Panc1 (cell line): ENCODE measurements at regions not wholly inside any gene's neighbourhood (a gene's known extent, or its start where the extent isn't known, plus 50 kb on each side); places are given as distances from the start of the nearest gene placed in this dataset.

Experiments used
- CTCF ChIP-seq: fragments of 450-650 bp; IDR thresholded peaks from 2 replicates; pipeline ENCODE4 v1.5.1; 2017; ENCODE audit warnings: mild to moderate bottlenecking
- POLR2AphosphoS5 ChIP-seq: IDR thresholded peaks from 2 replicates; pipeline ENCODE4 v1.6.1; 2012; ENCODE audit warnings: mild to moderate bottlenecking, low read depth, low read length, moderate library complexity
- REST ChIP-seq, 2 experiments: IDR thresholded peaks; 2 replicates each; pipeline ENCODE4 v1.6.1; 2011 to 2012; ENCODE audit warnings: low read depth in 2 of 2, control low read depth in 1 of 2, low read length in 1 of 2, mild to moderate bottlenecking in 1 of 2, moderate library complexity in 1 of 2; ENCODE audit not compliant: insufficient read depth in 1 of 2

- TF ChIP-seq CTCF, result no peak
- peak; percentile 75 to 80 for TF ChIP-seq REST (IDR thresholded peaks at IDR 0.05; ENCODE audit: insufficient read depth in 1 of 2, low read depth in 2 of 2, low read length in 1 of 2)
- TF ChIP-seq POLR2AphosphoS5, result no peak
These were observed 613.3 kb downstream of the TUSC7 start for GRCh38 chr3:117322866-117323265.
